MCF 10A (cell line): ENCODE measurements at regions not wholly inside any gene's neighbourhood (a gene's known extent, or its start where the extent isn't known, plus 50 kb on each side); places are given as distances from the start of the nearest gene placed in this dataset.

ENCODE experiments used
- BruUV-seq: library from RNA; stranded (reverse); fragments of 400-500 nt; replicated peaks from 2 replicates; lab custom pipeline; 2021; lab: Mats Ljungman, UMichigan
- CTCF ChIA-PET: fragments of 300-600 bp; sonication (Branson Sonifier 250); formaldehyde crosslinking; extraction: SDS; loops from one replicate; lab custom pipeline; 2021; ENCODE audit warnings: antibody characterized with exemption, inconsistent platforms; lab: Yijun Ruan, JAX
- POLR2A ChIA-PET: fragments of 300-600, 350-650 bp; sonication (Branson Sonifier 250); formaldehyde crosslinking; extraction: SDS; loops from one replicate; lab custom pipeline; 2020; ENCODE audit warnings: antibody characterized with exemption, inconsistent platforms; lab: Yijun Ruan, JAX
- DNase-seq: peaks from one replicate; pipeline ENCODE4 v3.0.0-alpha.2; 2018; ENCODE audit not compliant: unreplicated experiment
- H3K27ac Mint-ChIP-seq: one replicate; pipeline ENCODE4 v1.8.0; 2022; ENCODE audit warnings: mild to moderate bottlenecking, low read depth, mixed read lengths; ENCODE audit not compliant: unreplicated experiment
- H3K27me3 Mint-ChIP-seq: one replicate; pipeline ENCODE4 v1.8.0; 2022; ENCODE audit warnings: mixed read lengths; ENCODE audit not compliant: insufficient read depth, unreplicated experiment
- H3K36me3 Mint-ChIP-seq: one replicate; pipeline ENCODE4 v1.8.0; 2022; ENCODE audit warnings: mild to moderate bottlenecking, moderate library complexity, mixed read lengths; ENCODE audit not compliant: insufficient read depth, unreplicated experiment
- H3K4me1 Mint-ChIP-seq: one replicate; pipeline ENCODE4 v1.8.0; 2022; ENCODE audit warnings: mixed read lengths; ENCODE audit not compliant: insufficient read depth, unreplicated experiment
- H3K4me3 Mint-ChIP-seq: one replicate; pipeline ENCODE4 v1.8.0; 2022; ENCODE audit warnings: mild to moderate bottlenecking, moderate library complexity, mixed read lengths; ENCODE audit not compliant: unreplicated experiment
- H3K9me3 Mint-ChIP-seq: one replicate; pipeline ENCODE4 v1.8.0; 2022; ENCODE audit warnings: mixed read lengths; ENCODE audit not compliant: unreplicated experiment
- intact Hi-C: fragments of 100-400 bp; cut with micrococcal nuclease; formaldehyde crosslinking; loops from 2 replicates; pipeline ENCODE4 v1.14.1; 2022
- TF ChIP-seq, protein P1 (sequence below): fragments of 200-600 bp; IDR thresholded peaks from one replicate; pipeline ENCODE4 v1.8.0; 2022; ENCODE audit warnings: antibody characterized with exemption, mild to moderate bottlenecking; ENCODE audit not compliant: unreplicated experiment

DNA sequence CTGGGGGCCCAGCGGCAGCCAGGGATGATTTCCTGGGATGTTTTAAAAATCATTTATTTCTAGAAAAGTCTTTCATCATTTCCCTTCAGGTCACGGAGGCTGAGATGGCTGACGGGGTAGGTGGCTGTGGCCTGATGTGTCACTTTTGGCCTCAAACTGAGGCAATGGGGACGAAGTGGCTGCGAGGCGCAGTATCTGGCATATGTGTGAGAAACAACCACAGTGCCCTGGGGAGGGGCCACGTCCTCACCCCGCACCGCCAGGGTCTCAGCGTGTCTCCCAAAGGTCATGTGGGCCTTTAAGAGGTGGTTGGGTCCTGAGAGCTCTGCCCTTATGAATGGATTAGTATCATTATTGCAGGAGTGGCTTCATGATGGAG lies 120.0 kb downstream of the CEBPB start:
- Mint-ChIP-seq H3K27me3 (no peaks in the 10 kb centered on the region), H3K4me3 (no peak overlapping the region), H3K27ac (peak overlapping the region; percentile 54), H3K36me3 (peaks cover 12% of the 10 kb centered on the region), H3K9me3 (peaks cover 7% of the 10 kb centered on the region), H3K4me1 (peaks cover 54% of the 10 kb centered on the region)
- TF ChIP-seq, protein P1, sequence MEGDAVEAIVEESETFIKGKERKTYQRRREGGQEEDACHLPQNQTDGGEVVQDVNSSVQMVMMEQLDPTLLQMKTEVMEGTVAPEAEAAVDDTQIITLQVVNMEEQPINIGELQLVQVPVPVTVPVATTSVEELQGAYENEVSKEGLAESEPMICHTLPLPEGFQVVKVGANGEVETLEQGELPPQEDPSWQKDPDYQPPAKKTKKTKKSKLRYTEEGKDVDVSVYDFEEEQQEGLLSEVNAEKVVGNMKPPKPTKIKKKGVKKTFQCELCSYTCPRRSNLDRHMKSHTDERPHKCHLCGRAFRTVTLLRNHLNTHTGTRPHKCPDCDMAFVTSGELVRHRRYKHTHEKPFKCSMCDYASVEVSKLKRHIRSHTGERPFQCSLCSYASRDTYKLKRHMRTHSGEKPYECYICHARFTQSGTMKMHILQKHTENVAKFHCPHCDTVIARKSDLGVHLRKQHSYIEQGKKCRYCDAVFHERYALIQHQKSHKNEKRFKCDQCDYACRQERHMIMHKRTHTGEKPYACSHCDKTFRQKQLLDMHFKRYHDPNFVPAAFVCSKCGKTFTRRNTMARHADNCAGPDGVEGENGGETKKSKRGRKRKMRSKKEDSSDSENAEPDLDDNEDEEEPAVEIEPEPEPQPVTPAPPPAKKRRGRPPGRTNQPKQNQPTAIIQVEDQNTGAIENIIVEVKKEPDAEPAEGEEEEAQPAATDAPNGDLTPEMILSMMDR, result no peak
- intact Hi-C loops, result no loop called here
- no peak for DNase-seq
- CTCF ChIA-PET, result interaction anchor here (1.0 to 1.1 kb wide), 2 partner anchors 9 to 87 kb away, joined by 3 read pairs; no protein-coding TSS in a partner anchor
- POLR2A ChIA-PET, result interaction anchor here (0.5 to 7.4 kb wide), 7 partner anchors 10 to 591 kb away, joined by 3 to 43 read pairs (median 8); partner anchors contain the start of gene PEDS1
- no TSS peak for BruUV-seq

DNA sequence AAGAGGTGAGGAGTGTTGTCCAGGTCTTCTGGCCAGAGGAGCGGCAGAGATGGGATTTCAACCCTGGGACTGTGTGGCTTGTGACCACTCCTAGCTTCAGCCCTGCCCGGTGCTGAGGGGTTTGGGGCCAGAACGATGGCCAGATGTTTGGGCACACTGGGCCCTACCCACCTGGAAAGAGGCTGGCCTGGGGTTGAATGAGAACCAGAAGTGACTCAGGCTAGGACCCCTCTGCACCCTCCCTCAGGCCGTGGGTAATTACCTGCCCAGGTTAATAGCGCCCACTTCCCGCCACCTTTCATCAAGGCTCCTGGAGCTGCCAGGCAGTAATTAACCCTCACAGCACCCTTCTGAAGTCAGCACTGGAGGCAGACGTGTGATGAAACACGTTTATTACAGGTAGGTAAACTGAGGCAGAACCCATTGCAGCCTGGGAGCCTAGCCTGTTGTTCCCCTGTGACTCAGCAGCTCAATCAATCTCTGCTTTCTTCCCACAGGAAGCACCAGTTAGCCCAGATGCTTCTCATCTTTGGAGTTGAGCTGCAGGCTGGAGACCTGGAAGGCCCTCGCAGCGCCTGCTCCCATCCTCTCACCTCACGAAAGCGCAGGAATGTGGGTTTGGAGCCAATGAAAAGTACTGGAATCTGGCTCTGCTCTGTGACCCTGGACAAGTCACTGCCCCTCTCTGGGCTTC lies 120.8 kb downstream of the CEBPB start:
- Mint-ChIP-seq H3K9me3 (peaks cover 7% of the 10 kb centered on the region), H3K4me1 (peaks cover 46% of the 10 kb centered on the region), H3K4me3 (no peak overlapping the region), H3K36me3 (peaks cover 12% of the 10 kb centered on the region), H3K27me3 (no peaks in the 10 kb centered on the region), H3K27ac (peak overlapping the region; percentile 54)
- intact Hi-C loops, result no loop called here
- TF ChIP-seq, protein P1, result no peak
- ChIA-PET CTCF (interaction anchor here (0.9 to 1.6 kb wide), 4 partner anchors 8 to 87 kb away, joined by 3 to 4 read pairs (median 3); no protein-coding TSS in a partner anchor), POLR2A (interaction anchor here (0.6 to 7.4 kb wide), 7 partner anchors 9 to 132 kb away, joined by 3 to 41 read pairs (median 4); partner anchors contain the start of gene CEBPB)
- DNase-seq, result no peak
- BruUV-seq, result no TSS peak

DNA sequence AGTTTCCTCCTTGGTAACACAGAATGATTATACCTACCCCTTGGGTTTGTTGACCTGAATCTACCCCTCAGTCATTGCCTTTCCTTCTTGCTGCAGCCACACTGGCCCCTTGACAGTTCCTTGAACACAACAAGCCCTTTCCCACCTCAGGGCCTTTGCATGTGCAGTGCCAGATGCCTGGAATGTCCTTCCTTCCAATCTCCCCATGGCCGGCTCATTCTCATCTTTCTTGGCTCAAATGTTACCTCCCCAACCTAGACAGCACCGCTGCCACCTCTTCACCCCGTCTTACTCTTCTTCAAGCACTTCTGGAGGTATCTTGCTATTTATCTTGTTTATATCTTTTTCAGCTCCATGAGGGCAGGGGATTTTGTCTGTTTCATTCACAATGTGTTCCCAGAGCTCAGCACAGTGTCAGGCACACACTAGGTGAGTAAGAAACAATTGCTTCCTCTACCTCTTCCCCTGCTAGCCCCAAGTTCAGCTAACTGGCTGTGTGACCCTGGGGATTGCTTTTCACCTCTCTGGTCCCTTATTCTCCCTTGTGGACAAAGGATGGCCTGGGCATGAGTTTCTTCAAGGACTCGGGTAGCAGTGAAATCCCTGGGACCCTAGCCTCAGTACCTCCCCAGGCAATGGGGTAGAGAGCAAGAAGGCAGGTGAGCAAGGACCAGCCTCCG lies 121.5 kb downstream of the CEBPB start:
- peak overlapping the region; percentile 84 for H3K27ac Mint-ChIP-seq
- peak overlapping the region; percentile 58 for H3K4me3 Mint-ChIP-seq
- no TSS peak for BruUV-seq
- H3K4me1 Mint-ChIP-seq, result peaks cover 41% of the 10 kb centered on the region
- DNase-seq, result no peak
- POLR2A ChIA-PET, result interaction anchor here (0.6 to 7.4 kb wide), 11 partner anchors 9 to 133 kb away, joined by 3 to 41 read pairs (median 3); partner anchors contain the start of gene CEBPB
- intact Hi-C loops, result no loop called here
- peaks cover 12% of the 10 kb centered on the region for H3K36me3 Mint-ChIP-seq
- H3K27me3 Mint-ChIP-seq, result no peaks in the 10 kb centered on the region
- H3K9me3 Mint-ChIP-seq, result peaks cover 7% of the 10 kb centered on the region
- CTCF ChIA-PET, result interaction anchor here (0.6 to 1.6 kb wide), 6 partner anchors 21 to 804 kb away, joined by 3 to 4 read pairs (median 3); no protein-coding TSS in a partner anchor
- TF ChIP-seq, protein P1, result no peak
